GM20000 (cell line): ENCODE measurements at regions not wholly inside any gene's neighbourhood (a gene's known extent, or its start where the extent isn't known, plus 50 kb on each side); places are given as distances from the start of the nearest gene placed in this dataset.

Source experiments
- DNase-seq: peaks from one replicate; pipeline ENCODE4 v3.0.0; 2012; ENCODE audit warnings: low spot score
- TF ChIP-seq, protein P1 (sequence below): IDR thresholded peaks from 2 replicates; pipeline ENCODE4 v1.5.1; 2012; ENCODE audit warnings: mild to moderate bottlenecking, control low read depth; ENCODE audit errors: extremely low read depth, missing control alignments

DNA sequence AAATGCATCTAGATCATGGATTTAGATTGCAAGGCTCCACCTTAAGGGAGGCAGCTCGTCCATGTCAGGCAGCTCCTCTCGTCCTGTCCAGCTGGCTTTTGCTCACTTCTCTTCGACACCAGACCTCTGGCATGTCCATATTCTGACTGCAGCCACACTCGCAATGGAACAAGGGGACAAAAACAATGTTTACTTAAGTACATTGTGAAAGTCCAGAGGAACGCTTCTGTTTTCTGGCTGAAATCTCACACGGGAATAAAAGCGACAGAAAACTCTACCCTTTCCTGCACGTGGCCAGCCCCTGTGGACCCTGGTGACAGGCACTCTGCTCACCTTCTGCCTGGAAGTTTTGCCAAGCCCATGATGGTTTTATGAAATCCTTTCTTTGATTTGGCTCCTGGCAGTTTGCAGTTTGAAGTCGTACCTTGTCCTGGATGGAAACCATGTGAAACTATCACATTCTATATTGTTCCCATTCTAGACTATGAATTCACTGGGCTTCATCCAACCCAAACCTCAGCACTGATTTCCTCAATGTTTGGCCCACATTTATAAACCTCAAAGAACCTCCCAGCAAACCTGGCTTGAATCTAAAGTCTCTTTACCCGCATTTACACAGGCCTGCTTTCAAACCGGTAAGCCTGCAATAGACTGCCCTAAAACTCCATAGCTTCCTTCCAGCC, 134.3 kb upstream of the PIEZO2 start:
- DNase-seq = no peak
- TF ChIP-seq, protein P1, sequence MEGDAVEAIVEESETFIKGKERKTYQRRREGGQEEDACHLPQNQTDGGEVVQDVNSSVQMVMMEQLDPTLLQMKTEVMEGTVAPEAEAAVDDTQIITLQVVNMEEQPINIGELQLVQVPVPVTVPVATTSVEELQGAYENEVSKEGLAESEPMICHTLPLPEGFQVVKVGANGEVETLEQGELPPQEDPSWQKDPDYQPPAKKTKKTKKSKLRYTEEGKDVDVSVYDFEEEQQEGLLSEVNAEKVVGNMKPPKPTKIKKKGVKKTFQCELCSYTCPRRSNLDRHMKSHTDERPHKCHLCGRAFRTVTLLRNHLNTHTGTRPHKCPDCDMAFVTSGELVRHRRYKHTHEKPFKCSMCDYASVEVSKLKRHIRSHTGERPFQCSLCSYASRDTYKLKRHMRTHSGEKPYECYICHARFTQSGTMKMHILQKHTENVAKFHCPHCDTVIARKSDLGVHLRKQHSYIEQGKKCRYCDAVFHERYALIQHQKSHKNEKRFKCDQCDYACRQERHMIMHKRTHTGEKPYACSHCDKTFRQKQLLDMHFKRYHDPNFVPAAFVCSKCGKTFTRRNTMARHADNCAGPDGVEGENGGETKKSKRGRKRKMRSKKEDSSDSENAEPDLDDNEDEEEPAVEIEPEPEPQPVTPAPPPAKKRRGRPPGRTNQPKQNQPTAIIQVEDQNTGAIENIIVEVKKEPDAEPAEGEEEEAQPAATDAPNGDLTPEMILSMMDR = no peak

GRCh38 chr18:11279461-11279860, 130.1 kb upstream of the PIEZO2 start:
- no peak for DNase-seq
- TF ChIP-seq, protein P1 = no peak

DNA sequence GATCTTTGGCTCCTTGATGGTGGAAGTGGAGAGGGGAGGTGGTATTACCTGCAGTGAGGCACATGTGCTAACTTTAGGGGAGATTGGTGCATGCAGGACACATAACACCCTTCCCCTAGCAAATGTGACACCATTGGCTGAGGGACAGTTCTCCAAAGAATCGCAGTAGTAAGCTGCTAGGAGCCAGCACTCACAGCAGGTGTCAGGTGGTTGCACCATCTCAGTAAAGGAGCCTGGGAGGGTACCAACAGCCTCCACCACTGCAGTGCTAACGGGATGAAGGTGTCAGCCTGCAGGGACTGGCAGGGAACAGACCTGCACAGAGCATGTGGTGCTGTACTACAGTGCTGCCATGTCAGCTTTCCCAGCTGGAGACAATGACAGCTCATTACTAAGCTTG, 127.3 kb upstream of the PIEZO2 start:
- TF ChIP-seq, protein P1 = no peak
- DNase-seq = no peak

- TF ChIP-seq, protein P1 = no peak
- no peak for DNase-seq
Observed at GRCh38 chr18:11274144-11274794, 124.9 kb upstream of the PIEZO2 start.

- no peak for DNase-seq
- TF ChIP-seq, protein P1 = no peak
Observed at GRCh38 chr18:11272516-11272915, 123.1 kb upstream of the PIEZO2 start.

GRCh38 chr18:11271954-11272353, 122.6 kb upstream of the PIEZO2 start:
- TF ChIP-seq, protein P1 = no peak
- no peak for DNase-seq

- no peak for DNase-seq
- TF ChIP-seq, protein P1 = no peak
Observed at GRCh38 chr18:11269257-11269656, 119.9 kb upstream of the PIEZO2 start.
